Psoas muscle (tissue), 7 donors: ENCODE measurements at regions not wholly inside any gene's neighbourhood (a gene's known extent, or its start where the extent isn't known, plus 50 kb on each side); places are given as distances from the start of the nearest gene placed in this dataset.
"Not testable (repeated sequence)": the region's sequence is repeated elsewhere in the genome, so short reads cannot be mapped to it uniquely, and the experiment has no call there.

Experiments
- ATAC-seq, 4 donors: fragments of 200-7000 bp; cut with Tn5 transposase; one replicate each; pipeline ENCODE4 v1.9.1; 2020; ENCODE audit warnings: moderate library complexity in 3 of 4, mild to moderate bottlenecking in 2 of 4
- DNase-seq, 2 donors: peaks; one replicate each; pipeline ENCODE4 v3.0.0-alpha.2; 2020
- H3K27ac ChIP-seq: fragments of 200-600 bp; one replicate; pipeline ENCODE4 v1.8.0; 2022
- H3K27me3 ChIP-seq, 3 donors: fragments of 200-600 bp in 1 of 3; one replicate each; pipeline versions ENCODE4 v1.6.1 to v1.8.0; 2013 to 2022; ENCODE audit warnings: low read length in 2 of 3, mild to moderate bottlenecking in 2 of 3, moderate library complexity in 1 of 3; ENCODE audit not compliant: insufficient read depth in 3 of 3
- H3K36me3 ChIP-seq, 2 donors: fragments of 200-600 bp in 1 of 2; one replicate each; pipeline versions ENCODE4 v1.6.1 to v1.8.0; 2013 to 2022; ENCODE audit warnings: low read depth in 1 of 2, mild to moderate bottlenecking in 1 of 2, moderate library complexity in 1 of 2; ENCODE audit not compliant: insufficient read depth in 1 of 2
- H3K4me1 ChIP-seq: fragments of 200-600 bp; one replicate; pipeline ENCODE4 v1.8.0; 2022
- H3K4me3 ChIP-seq: fragments of 200-600 bp; one replicate; pipeline ENCODE4 v1.8.0; 2022; ENCODE audit warnings: mild to moderate bottlenecking
- H3K9me3 ChIP-seq: fragments of 200-600 bp; one replicate; pipeline ENCODE4 v1.8.0; 2022
- CTCF ChIP-seq: fragments of 200-600 bp; IDR thresholded peaks from one replicate; pipeline ENCODE4 v1.8.0; 2022; ENCODE audit warnings: antibody characterized with exemption
- WGBS, 3 donors: extraction: QIAGEN DNeasy Blood & Tissue Kit; methylation state at CpG; one replicate each; pipeline versions ENCODE4 v1.1.6 to v1.1.7; 2013; 5-methylcytosine and 5-hydroxymethylcytosine counted together
- intact Hi-C, 2 donors: fragments of 100-400 bp; cut with DNase I; formaldehyde crosslinking; loops; one replicate each; pipeline versions ENCODE4 v1.11.0 to v1.14.2; 2022
- donor health status: healthy with polysubstance abuse.
- donor health status: DM: no; HTN: no; CAD: no; lungs with moderate emphysema.
- donor health status: Bipolar disorder and iron deficiency.
- donor health status: healthy.
- donor health status: DM: yes; HTN: yes; CAD: no.
- donor health status: DM: no; HTN: no; CAD: no.
- donor health status: DM: yes; HTN: yes; CAD: no.

GRCh38 chr9:115461280-115461679 lies 343.3 kb upstream of the TNC start:
- ATAC-seq (no peak), DNase-seq (no peak)
- intact Hi-C loops = no loop called here
- Histone ChIP-seq H3K27me3 (no peaks in the 10 kb centered on the region), H3K36me3 (no peaks in the 10 kb centered on the region), H3K4me1 (no peaks in the 10 kb centered on the region), H3K9me3 (no peaks in the 10 kb centered on the region), H3K27ac (no peak overlapping the region), H3K4me3 (no peak overlapping the region)
- WGBS, 3 donors = 49 to 60% (median 51%) methylated on average over 3 of the region's 3 CpGs
- no peak for TF ChIP-seq CTCF

- H3K36me3 ChIP-seq = no peaks in the 10 kb centered on the region
- intact Hi-C loops = no loop called here
- no peak for ATAC-seq
- no peak overlapping the region for H3K4me3 ChIP-seq
- WGBS, 3 donors = 71 to 76% (median 76%) methylated on average over 7 of the region's 7 CpGs
- no peak for DNase-seq
- no peak overlapping the region for H3K27ac ChIP-seq
- H3K4me1 ChIP-seq = no peaks in the 10 kb centered on the region
- H3K9me3 ChIP-seq = no peaks in the 10 kb centered on the region
- TF ChIP-seq CTCF = no peak
- H3K27me3 ChIP-seq = no peaks in the 10 kb centered on the region
These were observed 344.7 kb upstream of the TNC start for GRCh38 chr9:115462623-115463022.

- no peaks in the 10 kb centered on the region for H3K36me3 ChIP-seq
- H3K4me1 ChIP-seq = no peaks in the 10 kb centered on the region
- no peak overlapping the region for H3K27ac ChIP-seq
- intact Hi-C loops = no loop called here
- H3K27me3 ChIP-seq = no peaks in the 10 kb centered on the region
- ATAC-seq = peak in 2 of 4 donors; percentile 39 to 50
- no peak for TF ChIP-seq CTCF
- WGBS, 3 donors = 62 to 69% (median 64%) methylated on average over 7 of the region's 7 CpGs
- DNase-seq = peak in 1 of 2 donors; percentile 24
- no peaks in the 10 kb centered on the region for H3K9me3 ChIP-seq
- no peak overlapping the region for H3K4me3 ChIP-seq
These were observed 348.8 kb upstream of the TNC start for GRCh38 chr9:115466756-115467155.

GRCh38 chr9:115469841-115470240 lies 351.9 kb upstream of the TNC start:
- no peaks in the 10 kb centered on the region for H3K27me3 ChIP-seq
- no peak for DNase-seq
- ATAC-seq = no peak
- no peaks in the 10 kb centered on the region for H3K36me3 ChIP-seq
- no peaks in the 10 kb centered on the region for H3K9me3 ChIP-seq
- TF ChIP-seq CTCF = no peak
- 50 to 57% (median 55%) methylated on average over 2 of the region's 2 CpGs for WGBS, 3 donors
- no peak overlapping the region for H3K4me3 ChIP-seq
- no peak overlapping the region for H3K27ac ChIP-seq
- no peaks in the 10 kb centered on the region for H3K4me1 ChIP-seq
- intact Hi-C loops = no loop called here

GRCh38 chr9:115473032-115473431 lies 355.1 kb upstream of the TNC start:
- H3K4me1 ChIP-seq, DNase-seq, H3K36me3 ChIP-seq, intact Hi-C loops, H3K4me3 ChIP-seq, H3K27ac ChIP-seq, H3K9me3 ChIP-seq, ATAC-seq, H3K27me3 ChIP-seq: not testable (repeated sequence)
- 83 to 95% (median 92%) methylated on average over 2 of the region's 3 CpGs for WGBS, 3 donors
